HG03066 (cell line): ENCODE measurements at regions not wholly inside any gene's neighbourhood (a gene's known extent, or its start where the extent isn't known, plus 50 kb on each side); places are given as distances from the start of the nearest gene placed in this dataset.
"Not testable (repeated sequence)": the region's sequence is repeated elsewhere in the genome, so short reads cannot be mapped to it uniquely, and the experiment has no call there.

Experiments
- ATAC-seq: cut with Tn5 transposase; IDR thresholded peaks from one replicate; pipeline ENCODE4 v1.9.1; 2021; ENCODE audit warnings: low read depth; ENCODE audit not compliant: unreplicated experiment

DNA sequence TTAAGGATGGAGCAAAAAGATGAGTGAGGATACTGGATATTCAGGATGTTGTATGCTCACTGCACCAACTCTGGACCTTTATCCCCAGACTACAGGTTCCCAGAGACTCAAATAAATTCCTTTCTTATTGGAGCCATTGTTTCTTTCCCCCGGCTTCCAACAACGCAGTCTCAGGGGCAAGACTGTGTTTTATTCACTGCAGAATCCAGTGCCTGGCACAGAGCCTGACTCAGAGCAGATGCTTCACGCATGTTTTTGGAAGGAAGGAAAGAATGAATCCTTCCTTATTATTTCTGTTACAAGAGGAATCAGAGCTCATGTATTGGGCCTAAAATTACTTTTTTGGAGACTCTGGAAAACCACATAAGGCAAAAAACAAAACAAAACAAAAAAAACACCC is 96.0 kb upstream of the VGLL4 start:
- ATAC-seq = no peak

DNA sequence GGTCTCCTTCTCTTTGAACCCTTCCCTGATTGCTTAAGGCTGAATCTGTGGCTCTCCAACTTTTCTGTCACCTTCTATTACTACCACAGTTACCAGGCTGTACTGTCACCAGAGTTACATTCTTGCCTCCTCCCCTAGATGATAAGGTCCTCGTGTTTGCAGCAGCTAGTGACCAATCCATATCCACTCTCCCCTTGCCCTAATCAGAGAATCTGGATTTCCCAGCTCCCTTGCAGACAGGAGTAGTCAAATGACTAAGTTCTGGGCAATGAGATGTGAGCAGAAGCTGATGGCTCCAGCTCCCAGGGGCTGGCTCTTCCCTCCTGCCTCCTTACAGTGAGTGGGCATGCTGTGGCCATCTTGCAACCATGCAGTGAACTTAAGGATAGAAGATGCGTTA is 95.4 kb upstream of the VGLL4 start:
- ATAC-seq = no peak

DNA sequence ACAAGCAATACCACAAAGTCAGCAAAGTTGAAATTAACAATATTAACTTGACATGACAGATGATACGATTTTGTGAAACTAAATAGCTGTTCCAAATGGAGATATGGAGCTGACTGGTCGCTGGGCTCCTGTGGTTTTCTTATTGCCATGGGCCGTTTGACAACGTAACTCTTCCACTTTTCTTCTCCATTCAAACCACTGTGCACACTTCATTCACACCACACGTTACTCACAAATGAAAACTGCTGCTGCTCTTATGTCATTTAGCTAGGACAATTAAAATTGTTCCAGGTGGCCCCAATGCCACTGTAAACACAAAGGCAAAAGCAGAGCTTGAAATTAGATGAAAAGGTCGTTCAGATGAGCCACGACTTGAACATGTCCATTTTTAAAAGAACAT is 94.0 kb upstream of the VGLL4 start:
- ATAC-seq = no peak

DNA sequence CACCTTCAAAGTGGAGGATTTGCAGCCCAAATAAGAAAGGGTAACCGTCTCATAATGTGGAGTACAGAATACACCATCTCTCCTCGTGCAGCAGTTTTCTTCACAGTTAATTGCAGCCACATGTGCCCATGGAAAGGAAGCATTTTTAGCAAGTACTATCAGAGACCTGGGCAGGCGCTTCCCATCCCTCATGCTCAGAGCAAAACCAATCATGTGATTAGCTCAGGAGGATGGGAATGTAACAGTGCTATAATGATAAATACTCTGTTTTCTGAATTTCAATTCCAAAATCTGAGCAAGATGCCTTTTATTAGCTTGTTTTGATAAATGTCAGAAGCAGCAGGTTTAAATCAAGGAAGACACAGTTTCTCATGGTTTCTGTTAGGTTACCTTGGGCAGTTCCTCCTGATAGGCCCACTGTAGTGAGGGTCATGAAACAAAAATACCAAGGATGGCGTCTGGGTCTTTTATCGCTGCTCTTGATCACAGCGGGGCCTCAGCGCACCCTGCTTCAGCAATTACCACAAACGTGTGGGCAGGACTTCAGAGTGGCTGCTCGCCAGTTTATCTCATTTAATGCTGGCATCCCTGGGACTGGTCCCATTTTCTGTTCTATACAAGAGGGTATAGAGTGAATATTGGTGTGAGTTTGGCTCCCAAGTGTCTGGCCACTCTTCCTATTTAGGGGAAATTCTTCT is 92.6 kb upstream of the VGLL4 start:
- no peak for ATAC-seq

DNA sequence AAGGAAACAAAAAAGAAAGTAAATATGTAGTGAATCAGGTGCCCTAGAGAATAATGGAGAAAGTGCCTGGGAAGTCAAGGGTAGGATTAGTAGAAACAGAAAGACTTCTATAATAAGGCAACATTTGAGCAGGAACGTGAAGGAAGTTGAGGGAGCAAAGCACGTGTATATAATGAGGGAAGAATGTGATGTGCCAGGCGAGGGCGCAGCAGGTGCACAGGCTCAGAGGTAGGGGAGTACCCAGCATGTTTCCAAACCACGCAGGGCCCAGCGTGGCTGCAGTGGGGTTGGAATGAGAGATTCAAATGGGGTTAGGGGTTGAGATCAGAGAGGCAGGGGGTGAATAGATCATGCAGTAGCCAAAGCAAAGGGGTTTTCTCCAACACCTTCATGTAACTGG is 91.9 kb upstream of the VGLL4 start:
- ATAC-seq = no peak

DNA sequence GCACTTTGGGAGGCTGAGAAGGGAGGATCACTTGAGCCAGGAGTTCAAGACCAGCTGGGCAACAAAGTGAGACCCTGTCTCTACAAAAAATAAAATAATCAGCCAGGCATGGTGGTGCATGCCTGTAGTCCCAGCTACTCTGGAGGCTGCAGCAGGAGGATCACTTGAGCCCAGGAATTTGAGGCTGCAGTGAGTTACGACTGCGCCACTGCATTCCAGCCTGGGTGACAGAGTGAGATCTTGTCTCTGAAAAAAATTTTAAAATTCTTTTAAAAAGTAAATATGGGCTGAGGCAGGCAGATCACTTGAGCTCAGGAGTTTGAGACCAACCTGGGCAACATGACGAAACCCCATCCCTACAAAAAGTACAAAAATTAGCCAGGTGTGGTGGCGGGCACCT is 91.4 kb upstream of the VGLL4 start:
- ATAC-seq = not testable (repeated sequence)

DNA sequence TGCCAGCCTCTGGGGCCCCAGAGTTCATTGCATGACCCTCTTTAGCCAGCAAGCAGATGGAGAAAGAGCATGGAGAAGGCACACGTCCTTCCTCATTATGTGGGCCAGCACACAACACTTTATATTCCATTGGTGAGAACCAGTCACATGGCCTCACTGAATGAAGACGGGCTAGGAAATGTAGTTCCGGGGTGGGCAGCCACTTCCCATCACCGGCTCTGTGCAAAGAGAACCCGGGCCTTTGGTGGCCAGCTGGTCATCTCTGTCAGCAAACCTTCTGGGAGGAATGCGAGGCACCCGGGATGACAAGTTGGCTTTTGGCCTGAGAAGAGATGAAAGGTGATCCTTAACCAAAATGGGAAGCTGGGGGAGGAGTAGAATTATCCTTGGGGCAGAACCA is 90.2 kb upstream of the VGLL4 start:
- no peak for ATAC-seq

DNA sequence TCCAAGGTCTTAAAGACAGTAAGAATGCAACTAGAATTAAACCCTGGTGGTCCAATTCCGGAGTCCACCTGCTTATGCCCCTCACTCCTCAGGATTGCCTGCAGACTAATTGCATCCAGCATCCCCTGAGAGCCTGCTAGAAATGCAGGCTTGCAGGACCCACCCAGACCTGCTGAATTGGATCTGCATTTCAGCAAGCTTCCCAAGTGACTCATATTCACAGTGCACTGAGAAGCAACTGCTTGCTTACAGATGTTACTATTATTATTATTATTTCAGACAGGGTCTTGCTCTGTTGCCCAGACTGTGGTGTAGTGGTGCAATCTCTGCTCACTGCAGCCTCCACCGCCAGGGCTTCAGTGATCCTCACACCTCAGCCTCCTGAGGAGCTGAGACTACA is 83.5 kb upstream of the VGLL4 start:
- no peak for ATAC-seq

DNA sequence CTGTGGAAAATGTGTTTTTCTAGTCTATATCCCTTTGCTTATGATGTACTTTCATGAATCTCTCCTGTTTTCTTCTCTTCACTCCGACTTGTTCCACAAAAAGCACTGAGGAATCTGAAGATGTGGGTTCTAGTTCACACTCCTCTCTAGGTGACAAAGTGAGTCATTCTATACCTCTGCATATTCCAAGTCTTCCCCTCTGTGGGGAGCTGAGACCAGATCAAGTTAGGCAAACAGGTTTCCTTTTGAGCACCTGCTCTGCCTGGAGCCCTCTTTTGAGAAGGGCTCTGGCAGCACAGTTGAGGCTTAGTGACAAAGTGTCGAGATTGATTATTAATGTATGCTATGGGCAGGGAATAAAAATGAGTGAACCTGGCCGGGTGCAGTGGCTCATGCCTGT is 82.4 kb upstream of the VGLL4 start:
- no peak for ATAC-seq

DNA sequence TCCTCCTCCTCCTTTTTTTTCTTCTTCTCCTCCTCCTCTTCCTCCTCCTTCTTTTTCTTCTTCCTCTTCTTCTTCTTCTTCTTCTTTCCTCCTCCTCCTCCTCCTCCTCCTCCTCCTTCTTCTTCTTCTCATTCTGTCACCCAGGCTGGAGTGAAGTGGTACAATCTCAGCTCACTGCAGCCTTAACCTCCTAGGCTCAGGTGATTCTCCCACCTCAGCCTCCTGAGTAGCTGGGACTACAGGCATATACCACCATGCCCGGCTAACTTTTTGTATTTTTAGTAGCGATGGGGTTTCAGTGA is 81.6 kb upstream of the VGLL4 start:
- ATAC-seq = not testable (repeated sequence)

DNA sequence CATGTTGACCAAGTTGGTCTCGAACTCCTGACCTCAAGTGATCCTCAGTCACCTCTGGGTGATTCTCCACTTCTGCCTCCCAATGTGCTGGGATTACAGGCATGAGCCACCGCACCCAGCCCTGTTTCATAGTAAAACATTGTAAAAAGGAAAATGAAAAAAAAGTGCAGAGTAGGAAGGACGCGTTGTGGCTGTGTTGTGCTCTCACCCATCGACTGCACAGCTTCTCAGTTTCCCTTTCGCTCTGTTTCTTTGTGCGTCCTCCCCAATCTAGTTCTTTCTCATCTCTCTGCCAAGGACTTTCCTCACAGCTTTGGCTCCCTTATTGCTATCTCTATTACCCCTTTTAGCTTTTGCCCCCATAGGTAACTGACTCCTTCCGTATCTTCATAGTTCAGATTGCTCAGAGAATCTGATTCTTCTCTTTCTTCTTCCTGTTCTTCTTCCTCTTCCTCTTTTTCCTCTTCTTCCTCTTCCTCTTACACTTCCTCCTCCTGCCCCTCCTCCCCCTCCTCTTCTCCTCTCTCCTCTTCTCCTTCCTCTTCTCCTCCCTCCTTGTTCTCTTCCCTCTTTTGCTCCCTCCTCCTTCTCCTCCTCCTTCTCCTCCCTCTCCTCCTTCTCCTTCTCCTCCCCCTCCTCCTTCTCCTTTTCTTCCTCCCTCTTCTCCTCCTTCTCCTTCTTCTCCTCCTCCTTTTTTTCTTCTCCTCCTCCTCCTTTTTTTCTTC is 81.1 kb upstream of the VGLL4 start:
- ATAC-seq = peak; percentile 65

DNA sequence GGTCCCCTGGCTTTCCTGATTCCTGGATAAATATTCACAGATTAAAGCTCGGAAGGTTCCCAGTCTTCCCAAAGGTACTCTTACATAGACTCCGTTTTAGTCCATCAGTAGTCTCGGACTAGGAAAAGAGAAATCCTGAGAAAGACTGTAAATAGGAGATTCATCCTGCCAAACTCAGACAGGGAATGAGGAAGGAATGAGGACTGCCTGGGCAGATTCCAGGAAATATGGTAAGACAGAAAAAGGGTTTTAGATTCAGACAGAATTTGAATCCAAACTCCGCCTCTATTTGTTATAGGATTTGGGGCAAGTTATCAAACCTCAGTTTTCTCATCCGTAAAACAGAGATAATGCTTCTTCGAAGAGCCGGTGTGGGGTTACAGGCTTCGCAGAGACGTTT is 77.8 kb upstream of the VGLL4 start:
- no peak for ATAC-seq

DNA sequence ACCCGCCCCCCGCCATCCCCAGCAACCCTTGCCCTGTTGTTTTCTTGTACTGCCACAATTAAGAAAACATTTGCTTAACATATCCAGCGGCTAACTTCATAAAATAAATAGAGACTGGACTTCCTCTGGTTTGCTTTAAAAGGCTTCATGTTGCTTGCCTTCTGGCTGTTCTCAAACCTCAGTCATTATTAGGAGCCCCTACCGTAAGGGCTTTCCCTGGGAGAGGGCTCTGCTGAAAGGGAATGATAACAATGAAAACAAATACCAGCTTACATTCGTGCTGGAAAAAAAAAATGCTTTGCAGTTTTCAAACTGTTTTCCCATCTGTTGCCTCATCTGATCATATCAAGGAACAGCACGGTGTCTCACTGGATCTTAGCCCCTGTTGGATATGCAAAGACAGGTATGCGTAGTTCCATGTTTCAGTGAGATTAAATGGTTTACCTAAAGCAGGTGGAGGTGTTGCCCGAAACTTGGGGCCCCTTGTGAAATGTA is 77.2 kb upstream of the VGLL4 start:
- no peak for ATAC-seq

DNA sequence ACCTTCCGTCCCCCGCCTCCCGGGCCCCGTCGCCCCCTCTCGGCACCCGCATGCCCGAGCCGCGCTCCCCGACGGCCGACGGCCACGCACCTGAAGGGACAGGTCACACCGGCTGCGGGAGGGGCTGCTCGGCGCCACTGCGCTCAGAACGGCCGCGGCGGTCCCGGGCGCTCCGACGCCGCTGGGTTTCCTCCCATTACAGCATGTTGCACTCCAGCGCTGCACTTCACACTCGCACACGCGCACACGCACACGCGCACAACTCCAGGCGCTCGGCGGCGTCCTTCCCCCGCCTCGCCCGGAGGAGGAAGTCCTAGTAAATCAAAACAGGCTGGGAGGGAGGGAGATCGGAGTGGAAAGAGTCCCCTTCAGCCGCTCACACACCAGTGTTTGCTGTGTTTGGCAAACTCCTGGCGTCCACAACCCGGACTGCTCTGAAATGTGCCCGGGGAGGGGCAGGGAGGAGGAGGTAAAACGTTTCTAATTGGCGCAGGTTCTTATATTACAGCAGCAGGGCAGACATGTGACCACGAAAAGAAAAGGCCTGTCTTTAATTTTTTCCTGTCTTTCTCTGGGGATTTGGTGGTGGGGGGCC is 76.7 kb upstream of the VGLL4 start:
- ATAC-seq = peak; percentile 22

DNA sequence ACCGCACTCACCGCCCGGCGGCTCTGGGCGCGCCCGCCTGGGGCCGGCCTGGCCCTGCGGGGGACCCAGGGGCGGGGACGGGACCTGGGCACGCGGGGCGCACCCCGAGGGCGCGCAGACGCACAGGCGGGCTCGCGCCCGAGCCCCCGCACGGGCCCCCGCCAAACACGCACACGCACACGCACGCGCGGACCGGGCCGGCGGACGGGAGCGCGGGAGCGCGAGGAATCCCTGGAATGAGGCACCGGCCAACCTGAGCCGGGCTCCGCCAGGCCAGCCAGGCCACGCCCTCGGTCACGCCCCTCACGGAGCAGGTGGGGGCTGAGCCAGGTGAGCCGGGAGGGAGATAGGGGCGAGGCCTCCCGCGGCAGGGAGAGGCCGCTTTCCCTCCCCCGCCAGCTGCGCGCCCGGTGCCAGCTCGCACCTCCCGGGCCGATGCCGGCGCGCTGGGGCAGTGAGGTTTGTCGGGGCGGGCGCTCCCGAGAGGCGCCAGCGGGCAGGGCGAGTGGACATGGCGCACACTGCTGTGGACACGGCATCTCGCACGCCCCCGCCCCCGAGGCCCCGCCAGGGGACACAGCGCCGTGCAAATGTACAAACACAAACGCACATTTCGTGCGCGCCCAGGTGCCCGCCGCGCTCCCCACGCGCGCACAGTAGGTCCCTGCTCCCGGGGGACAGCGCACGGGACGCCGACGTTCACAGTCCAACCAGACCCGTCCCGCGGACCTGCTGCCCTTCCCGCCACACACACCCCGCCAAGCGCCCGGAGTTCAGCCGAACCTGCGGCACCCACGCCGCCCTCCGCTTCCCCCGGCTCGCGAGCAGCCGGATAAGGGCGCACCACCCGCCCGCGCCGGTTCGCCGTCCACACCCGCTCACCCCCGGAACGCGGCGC is 75.9 kb upstream of the VGLL4 start:
- peak; percentile 60 for ATAC-seq

DNA sequence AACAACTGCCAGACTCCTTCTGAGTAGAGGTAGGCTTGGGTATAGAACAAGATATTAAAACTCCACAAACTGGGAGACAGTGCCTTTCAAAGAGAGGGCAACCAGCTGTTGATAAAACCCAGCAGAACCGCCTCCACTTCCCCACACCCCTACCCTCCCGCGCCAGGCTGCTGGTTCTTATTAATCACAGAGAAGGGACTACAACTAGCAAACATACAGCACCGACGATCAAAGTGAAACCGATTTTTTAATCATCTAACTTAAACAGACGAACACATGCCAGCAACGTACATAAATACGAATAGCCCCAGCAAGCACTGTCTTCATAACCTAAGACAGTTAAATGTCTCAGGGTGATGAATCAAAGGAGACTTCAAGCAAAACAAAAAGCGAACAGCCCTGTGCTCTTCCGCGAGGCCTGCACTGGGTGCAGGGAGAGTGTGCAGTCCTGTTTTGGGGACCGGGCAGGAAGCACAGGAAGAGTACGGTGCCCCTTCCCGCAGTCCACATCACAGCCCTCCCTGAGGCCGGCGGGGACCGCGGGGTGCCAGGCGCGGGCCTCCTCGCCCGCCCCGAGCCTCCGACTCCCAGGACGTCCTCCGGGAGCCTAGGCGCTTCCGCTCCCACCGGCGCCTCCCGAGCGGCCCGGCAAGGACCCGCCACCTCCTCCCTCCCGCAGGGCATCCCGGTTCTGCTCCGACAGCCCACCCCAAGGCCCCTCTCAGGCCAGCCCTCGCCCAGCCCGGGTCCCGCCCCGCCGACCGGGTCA is 75.1 kb upstream of the VGLL4 start:
- ATAC-seq = peak; percentile 23

DNA sequence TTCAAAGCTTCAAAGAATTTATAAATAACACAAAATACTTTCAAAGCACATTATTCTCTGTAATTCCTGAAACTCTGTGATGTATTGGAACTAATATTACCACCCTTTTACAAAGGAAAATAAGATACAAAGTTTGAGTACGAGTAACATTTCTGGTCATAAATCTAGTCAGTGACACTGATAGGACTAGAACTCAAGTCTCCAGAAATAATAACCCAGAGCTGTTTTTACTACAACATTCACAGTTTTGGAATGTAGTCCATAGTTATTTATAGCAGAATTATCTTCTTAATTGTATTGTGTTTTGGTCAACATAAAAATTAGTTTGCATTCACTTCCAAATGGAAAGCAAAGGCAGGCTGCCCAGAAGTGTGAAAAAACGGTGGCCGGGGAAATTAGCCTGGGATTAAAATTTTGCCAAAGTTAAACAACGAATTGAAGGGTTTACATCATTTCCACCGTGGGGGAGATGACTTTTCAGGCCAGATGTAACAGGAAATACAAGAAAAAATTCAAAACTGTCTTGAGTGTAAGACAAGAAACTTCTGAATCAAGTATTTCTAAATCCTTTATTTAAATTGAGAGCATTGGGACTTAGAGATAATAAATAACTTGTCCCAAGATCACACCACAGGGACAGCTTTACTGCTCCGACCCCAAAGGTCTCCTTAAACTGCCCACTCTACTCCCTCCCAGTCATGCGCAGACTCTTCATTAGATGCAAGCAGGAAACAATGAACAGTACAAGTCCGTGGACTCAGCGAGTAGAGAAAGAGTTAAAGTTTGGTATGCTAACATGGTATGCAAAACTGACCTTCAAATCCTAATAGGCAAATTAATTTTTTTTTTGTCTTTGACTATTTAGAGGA is 74.3 kb upstream of the VGLL4 start:
- peak; percentile 22 for ATAC-seq

DNA sequence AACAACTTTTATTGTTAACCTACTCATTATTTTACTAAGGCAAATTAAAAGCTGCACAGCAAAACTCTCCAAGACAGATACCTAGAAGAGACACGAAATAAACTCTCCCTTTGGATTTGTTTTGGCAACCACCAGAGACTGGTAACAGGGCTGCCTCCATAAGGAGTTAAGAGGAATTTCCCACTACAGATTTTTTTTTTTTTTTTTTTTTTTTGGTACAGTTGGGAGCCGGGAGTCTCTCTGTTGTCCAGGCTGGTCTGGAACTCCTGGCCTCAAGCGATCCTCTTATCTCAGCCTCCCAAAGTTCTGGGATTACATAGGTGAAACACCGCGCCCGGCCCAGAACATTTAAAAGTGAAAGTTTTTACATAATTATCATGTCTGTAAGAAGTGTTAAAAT is 73.6 kb upstream of the VGLL4 start:
- ATAC-seq = no peak

DNA sequence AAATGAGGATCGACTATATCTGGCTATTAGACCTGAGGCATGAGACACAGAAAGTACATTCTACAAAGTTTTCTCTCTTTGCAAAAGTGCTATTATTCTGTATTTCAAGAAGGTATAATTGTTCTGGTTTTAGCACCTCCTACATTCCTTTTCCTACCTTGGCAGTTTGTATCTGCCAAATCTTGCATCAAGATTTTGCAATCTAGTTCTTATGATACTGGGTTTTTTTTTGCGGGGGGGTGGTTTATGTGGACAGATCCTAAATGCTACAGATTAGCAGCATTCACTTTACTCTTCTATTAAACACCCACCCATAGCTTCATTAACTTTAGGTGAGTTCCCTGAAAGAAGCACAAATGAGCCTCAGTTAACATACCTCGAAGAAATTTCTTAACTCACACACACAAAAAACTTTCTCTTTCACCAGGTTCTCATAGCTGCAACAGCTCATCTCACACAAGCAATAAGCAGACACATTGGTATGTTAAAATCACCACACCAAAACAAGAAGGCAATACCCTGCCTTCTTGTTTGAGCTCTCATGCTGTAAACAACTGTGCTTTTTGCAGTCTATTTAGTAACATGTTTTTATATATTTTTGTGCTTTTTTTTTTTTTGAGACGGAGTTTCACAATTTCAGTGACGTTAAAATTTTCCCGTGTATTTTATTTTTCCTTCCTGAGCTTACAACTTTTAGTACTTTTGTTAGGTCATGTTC is 73.0 kb upstream of the VGLL4 start:
- no peak for ATAC-seq
